ENCODE measurements at regions not wholly inside any gene's neighbourhood (a gene's known extent, or its start where the extent isn't known, plus 50 kb on each side); places are given as distances from the start of the nearest gene placed in this dataset.

GRCh38 chr5:167812871-167813270 is 478.6 kb upstream of the WWC1 start:
- TF ChIP-seq CTCF (IDR thresholded peaks at IDR 0.05), result no peak
- TF ChIP-seq USF1 (CRISPR knock-in tag; IDR thresholded peaks at IDR 0.05), result no peak
- TF ChIP-seq RELA (CRISPR knock-in tag; IDR thresholded peaks at IDR 0.05; ENCODE audit: borderline replicate concordance), result no peak
- TF ChIP-seq SMAD4 (CRISPR knock-in tag; IDR thresholded peaks at IDR 0.05), result no peak
- no peak for TF ChIP-seq JUN (CRISPR knock-in tag; IDR thresholded peaks at IDR 0.05)
- no peak for TF ChIP-seq PREB (CRISPR knock-in tag; IDR thresholded peaks at IDR 0.05; ENCODE audit: borderline replicate concordance)
- no peak for TF ChIP-seq NR2C2 (CRISPR knock-in tag; IDR thresholded peaks at IDR 0.05)
- no peak for TF ChIP-seq ELF4 (CRISPR knock-in tag; IDR thresholded peaks at IDR 0.05; ENCODE audit: low read depth)
- no peak for TF ChIP-seq ZNF263 (CRISPR knock-in tag; IDR thresholded peaks at IDR 0.05; ENCODE audit: low read depth)
